Right atrium auricular region (tissue), 2 donors: ENCODE measurements at regions not wholly inside any gene's neighbourhood (a gene's known extent, or its start where the extent isn't known, plus 50 kb on each side); places are given as distances from the start of the nearest gene placed in this dataset.

Source experiments
- DNase-seq: peaks from one replicate; pipeline ENCODE4 v3.0.0-alpha.2; 2019; ENCODE audit warnings: low spot score
- H3K27ac ChIP-seq, 2 donors: fragments of 200-600 bp; sonication (generic); 1 replicate in 1 of 2; 2 replicates in 1 of 2; pipeline ENCODE4 v1.5.1; 2016 to 2019
- H3K27me3 ChIP-seq, 2 donors: fragments of 200-600 bp; sonication (generic); one replicate each; pipeline versions ENCODE4 v1.5.1 to v1.6.0; 2017 to 2019
- H3K36me3 ChIP-seq: fragments of 200-600 bp; sonication (generic); one replicate; pipeline ENCODE4 v1.5.1; 2016
- H3K4me1 ChIP-seq, 2 donors: fragments of 200-600 bp; sonication (generic); one replicate each; pipeline versions ENCODE4 v1.5.1 to v1.6.0; 2017 to 2019
- H3K4me3 ChIP-seq, 2 donors: fragments of 200-600 bp; sonication (generic); 1 replicate in 1 of 2; 2 replicates in 1 of 2; pipeline ENCODE4 v1.5.1; 2017 to 2019; ENCODE audit warnings: mild to moderate bottlenecking in 1 of 2, moderate library complexity in 1 of 2
- H3K9me3 ChIP-seq, 2 donors: fragments of 200-600 bp; sonication (generic); one replicate each; pipeline ENCODE4 v1.5.1; 2019
- TF ChIP-seq, protein P1 (sequence below), 2 donors: fragments of 200-600 bp; sonication (generic); IDR thresholded peaks; one replicate each; pipeline ENCODE4 v1.5.1; 2019; ENCODE audit warnings: antibody characterized with exemption in 2 of 2

DNA sequence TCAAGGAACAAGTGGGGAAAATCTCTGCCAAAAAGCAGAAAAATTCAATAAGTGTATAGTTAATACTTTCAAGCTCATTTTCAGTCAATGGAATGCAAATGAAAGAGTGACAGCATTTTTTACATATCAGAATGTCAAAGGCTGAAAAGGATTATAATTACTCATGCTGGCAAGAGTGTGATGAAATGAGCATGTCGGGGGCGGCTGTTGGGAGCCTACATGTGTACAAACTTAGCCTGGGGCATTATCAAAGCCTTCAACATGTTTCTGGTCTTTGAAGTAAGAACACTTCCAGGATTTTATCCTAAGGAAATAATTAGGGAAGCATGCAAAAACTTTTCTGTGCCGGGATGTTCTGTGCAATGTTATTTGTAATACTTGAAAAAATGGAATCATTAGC is 221.7 kb upstream of the LYZL1 start:
- DNase-seq, result no peak
- Histone ChIP-seq H3K4me1 (no peaks in the 10 kb centered on the region), H3K27me3 (no peaks in the 10 kb centered on the region), H3K9me3 (no peaks in the 10 kb centered on the region), H3K27ac (no peak overlapping the region), H3K36me3 (no peaks in the 10 kb centered on the region), H3K4me3 (no peak overlapping the region)
- TF ChIP-seq, protein P1, sequence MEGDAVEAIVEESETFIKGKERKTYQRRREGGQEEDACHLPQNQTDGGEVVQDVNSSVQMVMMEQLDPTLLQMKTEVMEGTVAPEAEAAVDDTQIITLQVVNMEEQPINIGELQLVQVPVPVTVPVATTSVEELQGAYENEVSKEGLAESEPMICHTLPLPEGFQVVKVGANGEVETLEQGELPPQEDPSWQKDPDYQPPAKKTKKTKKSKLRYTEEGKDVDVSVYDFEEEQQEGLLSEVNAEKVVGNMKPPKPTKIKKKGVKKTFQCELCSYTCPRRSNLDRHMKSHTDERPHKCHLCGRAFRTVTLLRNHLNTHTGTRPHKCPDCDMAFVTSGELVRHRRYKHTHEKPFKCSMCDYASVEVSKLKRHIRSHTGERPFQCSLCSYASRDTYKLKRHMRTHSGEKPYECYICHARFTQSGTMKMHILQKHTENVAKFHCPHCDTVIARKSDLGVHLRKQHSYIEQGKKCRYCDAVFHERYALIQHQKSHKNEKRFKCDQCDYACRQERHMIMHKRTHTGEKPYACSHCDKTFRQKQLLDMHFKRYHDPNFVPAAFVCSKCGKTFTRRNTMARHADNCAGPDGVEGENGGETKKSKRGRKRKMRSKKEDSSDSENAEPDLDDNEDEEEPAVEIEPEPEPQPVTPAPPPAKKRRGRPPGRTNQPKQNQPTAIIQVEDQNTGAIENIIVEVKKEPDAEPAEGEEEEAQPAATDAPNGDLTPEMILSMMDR (IDR thresholded peaks at IDR 0.05), result no peak

DNA sequence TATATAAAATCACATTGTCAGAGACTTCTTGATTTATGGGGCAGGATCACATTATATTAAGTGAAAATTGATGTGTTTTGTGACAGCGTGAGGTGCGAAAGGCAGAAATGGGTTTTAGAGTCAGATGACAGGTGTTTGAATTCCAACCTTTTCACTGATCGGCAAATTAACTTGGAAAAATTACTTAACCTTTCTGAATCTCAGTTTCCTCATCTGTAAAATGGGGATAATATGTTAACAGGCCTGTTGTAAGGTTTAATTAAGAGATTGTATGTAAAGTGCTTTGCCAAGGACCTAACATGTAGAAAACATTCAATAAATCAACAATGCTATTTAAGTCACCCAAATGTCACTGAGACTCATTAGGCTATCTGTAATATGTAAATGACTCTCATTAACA is 221.2 kb upstream of the LYZL1 start:
- H3K27me3 ChIP-seq, result no peaks in the 10 kb centered on the region
- no peaks in the 10 kb centered on the region for H3K4me1 ChIP-seq
- no peaks in the 10 kb centered on the region for H3K36me3 ChIP-seq
- H3K4me3 ChIP-seq, result no peak overlapping the region
- no peak for DNase-seq
- no peaks in the 10 kb centered on the region for H3K9me3 ChIP-seq
- TF ChIP-seq, protein P1 (IDR thresholded peaks at IDR 0.05), result no peak
- H3K27ac ChIP-seq, result no peak overlapping the region

DNA sequence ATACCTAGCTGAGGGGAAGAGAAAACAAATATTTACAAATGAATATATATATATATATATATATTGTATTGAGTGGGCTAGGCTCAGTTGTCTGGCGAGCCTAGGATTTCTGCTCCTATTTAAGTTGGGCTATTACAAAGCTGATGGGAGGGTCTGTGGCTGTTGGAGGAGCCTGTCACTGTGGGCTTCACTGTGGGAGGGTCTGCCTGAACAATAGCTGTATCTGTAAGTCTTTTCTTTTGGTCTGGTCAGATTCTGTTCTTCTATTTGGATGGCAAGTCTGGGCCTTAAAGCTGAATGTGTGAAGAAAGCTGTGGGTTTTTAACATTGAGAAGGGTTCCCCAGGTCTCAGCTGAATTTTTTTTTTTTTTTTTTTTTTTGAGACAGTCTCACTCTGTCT is 220.6 kb upstream of the LYZL1 start:
- Histone ChIP-seq H3K27me3 (no peaks in the 10 kb centered on the region), H3K4me1 (no peaks in the 10 kb centered on the region), H3K27ac (no peak overlapping the region), H3K36me3 (no peaks in the 10 kb centered on the region), H3K4me3 (no peak overlapping the region), H3K9me3 (no peaks in the 10 kb centered on the region)
- TF ChIP-seq, protein P1 (IDR thresholded peaks at IDR 0.05), result no peak
- no peak for DNase-seq

DNA sequence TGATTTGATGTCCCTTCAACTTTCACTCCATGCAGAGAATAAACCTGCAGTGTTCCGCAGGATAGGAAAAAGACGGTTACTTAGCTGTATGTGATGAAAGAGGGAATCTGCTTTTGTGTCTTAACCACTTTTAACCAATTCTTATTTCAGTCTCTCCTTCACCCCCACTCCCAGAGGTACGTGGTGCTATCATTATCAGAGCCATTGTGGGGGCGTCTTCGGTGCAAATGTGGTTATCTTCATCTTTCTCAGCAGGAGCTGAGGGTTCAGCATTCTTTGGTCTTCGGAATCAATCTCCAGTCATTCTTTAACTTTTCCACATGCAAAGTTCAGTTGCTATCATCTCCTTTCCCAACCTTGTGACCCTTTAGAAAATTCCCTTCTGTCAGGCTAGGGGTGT is 219.9 kb upstream of the LYZL1 start:
- Histone ChIP-seq H3K4me1 (no peaks in the 10 kb centered on the region), H3K36me3 (no peaks in the 10 kb centered on the region), H3K9me3 (no peaks in the 10 kb centered on the region), H3K27ac (no peak overlapping the region), H3K27me3 (no peaks in the 10 kb centered on the region), H3K4me3 (no peak overlapping the region)
- no peak for DNase-seq
- TF ChIP-seq, protein P1 (IDR thresholded peaks at IDR 0.05), result no peak

DNA sequence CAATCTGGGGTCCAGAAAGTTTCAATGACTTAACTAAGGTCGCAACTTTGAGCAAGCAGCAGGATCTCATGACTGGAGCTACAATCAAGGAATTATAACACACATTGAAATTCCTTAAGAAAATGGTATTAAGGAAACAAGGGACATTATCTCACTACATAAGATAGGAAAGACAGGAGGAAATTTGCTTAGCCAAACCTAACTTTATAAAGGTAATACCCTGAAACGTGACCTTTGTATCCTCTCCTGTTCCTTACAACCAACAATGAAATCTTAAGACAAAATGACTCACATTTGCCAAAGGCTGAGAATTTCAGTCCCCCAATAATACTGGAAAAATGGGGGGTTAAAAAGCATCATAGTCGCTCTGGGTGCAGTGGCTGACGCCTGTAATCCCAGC is 218.9 kb upstream of the LYZL1 start:
- Histone ChIP-seq H3K36me3 (no peaks in the 10 kb centered on the region), H3K4me1 (no peaks in the 10 kb centered on the region), H3K27ac (no peak overlapping the region), H3K27me3 (no peaks in the 10 kb centered on the region), H3K9me3 (no peaks in the 10 kb centered on the region), H3K4me3 (no peak overlapping the region)
- DNase-seq, result no peak
- TF ChIP-seq, protein P1 (IDR thresholded peaks at IDR 0.05), result no peak

DNA sequence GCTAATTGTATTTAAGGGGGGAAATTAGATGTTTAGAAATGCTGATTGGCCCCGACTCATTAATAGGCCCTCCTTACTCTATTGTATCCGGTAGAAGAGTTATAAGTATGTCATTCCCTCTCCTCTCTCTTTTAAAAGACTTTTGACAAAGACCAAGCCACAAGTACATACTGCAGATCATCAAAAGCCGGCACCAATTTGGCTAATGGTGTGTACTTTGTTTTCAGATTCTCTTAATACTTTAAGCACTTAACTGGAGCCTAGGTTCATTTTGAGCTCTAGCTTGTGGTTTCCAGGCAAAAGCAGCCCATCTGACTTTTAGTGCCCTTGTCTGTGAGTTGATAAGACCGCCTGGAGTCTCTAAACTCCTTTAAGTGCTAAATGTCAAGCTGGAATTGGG is 210.0 kb upstream of the LYZL1 start:
- DNase-seq, result no peak
- H3K4me3 ChIP-seq, result no peak overlapping the region

More for the DNA sequence above, 210.0 kb upstream of the LYZL1 start:
- Histone ChIP-seq H3K27ac (no peak overlapping the region), H3K4me1 (no peaks in the 10 kb centered on the region), H3K36me3 (no peaks in the 10 kb centered on the region), H3K9me3 (no peaks in the 10 kb centered on the region), H3K27me3 (no peaks in the 10 kb centered on the region)
- TF ChIP-seq, protein P1 (IDR thresholded peaks at IDR 0.05), result no peak
